Forelimb muscle (tissue), 1 donor: ENCODE measurements at regions not wholly inside any gene's neighbourhood (a gene's known extent, or its start where the extent isn't known, plus 50 kb on each side); places are given as distances from the start of the nearest gene placed in this dataset.
"Not testable (repeated sequence)": the region's sequence is repeated elsewhere in the genome, so short reads cannot be mapped to it uniquely, and the experiment has no call there.

Experiments used
- DNase-seq: peaks from one replicate; pipeline ENCODE4 v3.0.0-alpha.2; 2013; ENCODE audit warnings: low read depth

DNA sequence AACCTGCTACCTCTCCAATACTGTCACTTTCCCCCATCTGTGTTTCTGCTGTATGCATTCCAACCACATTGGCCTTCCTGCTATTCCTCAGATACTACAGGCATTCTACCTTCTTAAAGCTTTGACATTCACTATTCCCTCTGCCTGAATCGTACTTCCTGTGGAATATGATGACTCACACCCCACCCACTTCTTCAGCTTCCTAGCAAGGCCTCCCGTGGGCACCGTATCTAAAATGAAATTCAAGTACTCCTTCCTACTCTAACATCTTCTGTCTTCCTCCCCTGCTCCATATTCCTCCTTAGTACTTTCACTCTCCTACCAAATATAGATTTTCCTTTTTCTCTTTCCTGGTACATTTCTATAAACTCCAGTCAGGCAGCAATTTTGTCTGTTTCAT, 710.4 kb downstream of the RNF144A start:
- no peak for DNase-seq

DNA sequence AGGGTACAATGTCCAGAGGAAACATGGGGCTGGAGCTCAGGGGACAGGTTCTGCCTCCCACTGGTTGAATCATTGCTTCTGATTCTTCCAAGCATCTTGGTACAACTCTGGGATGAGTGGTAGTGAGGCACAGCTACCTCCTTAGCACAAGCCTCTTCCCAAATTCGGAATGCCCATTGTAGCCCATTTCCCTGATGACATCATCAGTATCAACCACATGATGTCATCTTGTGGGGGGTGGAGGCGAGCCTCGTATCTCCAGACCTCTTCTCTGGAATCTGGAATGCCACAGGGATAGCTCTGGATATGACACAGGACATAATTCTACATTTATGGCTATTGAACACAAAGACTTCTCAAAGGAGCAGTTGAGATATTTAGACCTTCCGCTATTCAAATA, 715.2 kb downstream of the RNF144A start:
- DNase-seq, result no peak

DNA sequence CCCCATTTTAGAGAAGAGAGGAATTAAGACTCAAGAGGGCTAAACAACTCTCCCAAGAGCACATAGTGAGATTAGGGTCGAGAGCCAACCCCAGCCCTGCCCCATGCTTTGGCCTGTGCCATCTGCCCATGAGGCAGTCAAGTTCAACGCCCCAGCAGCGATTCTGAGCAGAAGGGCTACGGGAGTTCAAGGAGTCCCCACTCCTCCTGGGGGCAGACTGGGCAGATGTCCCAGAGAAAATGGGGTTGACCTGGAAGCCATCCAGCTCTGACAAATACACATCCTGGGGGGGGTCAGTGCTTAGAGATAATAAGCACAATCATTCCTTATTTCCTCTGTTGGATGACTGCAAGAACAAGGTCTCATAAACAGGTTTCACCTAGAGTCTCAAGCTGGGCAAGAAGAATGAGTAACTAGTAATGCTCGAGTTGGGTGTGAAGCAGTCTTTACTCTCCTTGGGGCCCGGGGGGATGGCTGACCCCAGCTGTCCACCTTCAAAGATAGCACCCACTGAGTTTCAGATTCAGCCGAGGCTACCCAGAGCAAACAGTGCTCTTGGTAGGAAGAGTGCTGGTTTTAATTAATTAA, 716.4 kb downstream of the RNF144A start:
- DNase-seq, result no peak

DNA sequence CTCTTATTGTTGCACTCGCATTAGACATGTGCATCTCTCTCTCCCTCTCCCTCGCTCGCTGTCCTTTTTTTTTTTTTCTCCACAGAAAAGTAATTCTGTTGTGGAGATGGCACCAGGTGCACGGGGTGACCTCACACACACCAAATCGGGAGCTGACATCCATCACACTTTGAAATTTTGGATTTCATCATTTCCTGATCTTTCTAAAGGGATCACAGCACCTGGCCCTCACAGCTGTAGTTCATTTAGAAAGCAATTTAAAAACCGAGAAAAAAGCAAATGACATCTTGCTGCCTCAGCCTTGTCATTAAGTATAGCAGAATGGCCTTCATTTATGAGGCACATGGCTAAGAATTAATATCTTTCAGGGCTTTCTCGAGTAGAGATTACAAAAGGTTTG, 717.2 kb downstream of the RNF144A start:
- no peak for DNase-seq

DNA sequence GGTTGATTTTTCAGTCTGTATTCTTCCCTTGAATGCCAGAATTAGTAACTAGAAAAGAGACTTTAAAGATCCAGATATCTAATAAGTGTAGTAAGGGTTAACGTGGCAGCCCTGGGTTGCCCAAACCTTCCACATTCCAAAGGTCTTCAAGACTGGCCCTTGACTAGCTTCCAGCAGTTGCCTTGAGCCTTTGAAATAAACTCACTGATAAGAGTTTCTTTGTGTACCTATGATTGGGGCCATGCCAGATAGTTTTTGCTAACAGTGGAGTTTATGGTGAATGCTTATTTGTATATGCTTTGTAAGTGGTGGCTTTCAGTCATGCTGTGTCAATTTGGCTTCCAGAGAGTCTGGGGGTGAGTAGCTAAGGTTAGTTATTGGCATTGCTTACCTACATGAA, 722.3 kb downstream of the RNF144A start:
- DNase-seq, result no peak

DNA sequence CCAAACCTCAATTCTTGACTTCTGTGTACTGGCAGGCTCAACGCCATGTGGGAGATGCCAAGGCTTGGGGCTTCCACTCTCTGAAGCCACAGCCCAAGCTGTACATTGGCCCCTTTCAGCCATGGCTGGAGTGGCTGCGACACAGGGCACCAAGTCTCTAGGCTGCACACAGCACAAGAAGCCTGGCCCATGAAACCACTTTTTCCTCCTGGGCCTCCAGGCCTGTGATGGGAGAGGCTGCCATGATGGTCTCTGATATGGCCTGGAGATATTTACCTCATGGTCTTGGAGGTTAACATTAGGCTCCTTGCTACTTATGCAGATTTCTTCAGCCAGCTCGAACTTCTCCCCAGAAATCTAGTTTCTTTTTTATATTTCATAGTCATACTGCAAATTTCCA, 724.1 kb downstream of the RNF144A start:
- not testable (repeated sequence) for DNase-seq

DNA sequence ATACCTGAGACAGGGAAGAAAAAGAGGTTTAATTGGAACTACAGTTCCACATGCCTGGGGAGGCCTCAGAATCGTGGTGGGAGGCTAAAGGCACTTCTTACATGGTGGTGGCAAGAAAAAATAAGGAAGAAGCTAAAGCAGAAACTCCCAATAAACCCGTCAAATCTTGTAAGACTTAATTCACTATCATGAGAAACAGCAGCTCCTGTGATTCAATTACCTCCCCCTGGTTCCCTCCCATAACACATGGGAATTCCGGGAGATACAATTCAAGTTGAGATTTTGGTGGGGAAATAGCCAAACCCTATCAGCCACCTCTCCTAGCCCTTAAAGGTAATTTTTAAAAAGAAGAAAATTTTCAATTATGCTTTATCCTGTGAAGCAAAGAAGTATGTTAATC, 728.8 kb downstream of the RNF144A start:
- DNase-seq, result no peak

DNA sequence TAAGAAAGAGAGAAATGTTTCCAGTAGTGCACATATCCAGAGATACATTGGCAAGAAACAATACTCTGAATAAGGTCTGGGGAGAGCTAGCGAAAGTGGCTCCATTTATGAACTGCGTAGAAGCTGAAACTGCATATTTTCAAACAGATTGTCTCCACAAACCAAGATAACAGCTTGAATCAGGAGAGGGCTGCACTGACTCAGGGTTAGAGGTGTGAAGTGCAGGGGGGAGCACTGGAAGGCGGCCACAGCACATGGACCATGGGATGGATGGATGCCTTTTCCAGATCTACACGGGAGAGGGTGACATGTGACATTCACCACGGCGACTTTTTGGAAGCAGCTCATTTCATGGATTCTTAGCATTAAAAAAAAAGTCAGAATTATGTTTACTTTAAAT, 729.4 kb downstream of the RNF144A start:
- no peak for DNase-seq

DNA sequence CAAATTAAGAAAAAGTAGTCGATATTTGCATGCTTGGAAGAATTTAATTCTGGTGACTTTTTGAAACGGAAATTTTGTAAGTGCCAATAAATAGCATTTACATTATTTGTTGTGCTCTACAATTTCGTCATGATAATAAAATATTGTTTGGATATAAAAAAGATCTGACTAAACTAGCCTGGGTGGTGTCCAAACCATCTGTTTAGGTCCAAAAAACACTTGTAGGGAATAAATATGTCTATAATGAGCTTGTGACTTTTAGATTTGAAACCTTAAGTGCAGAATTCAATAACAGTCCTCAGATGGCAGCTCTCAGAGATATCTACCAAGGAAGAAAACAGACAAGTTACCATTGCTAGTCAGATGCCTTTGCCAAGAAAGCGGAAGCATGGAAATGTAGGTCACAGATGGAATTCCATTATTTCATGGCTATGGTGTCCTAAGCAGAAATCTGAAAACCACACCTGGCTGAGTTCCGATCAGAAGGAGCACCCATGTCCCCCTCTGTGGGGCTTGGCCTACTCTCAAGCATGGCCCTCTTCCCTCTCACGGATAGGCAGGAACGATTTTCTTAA, 731.1 kb downstream of the RNF144A start:
- no peak for DNase-seq

DNA sequence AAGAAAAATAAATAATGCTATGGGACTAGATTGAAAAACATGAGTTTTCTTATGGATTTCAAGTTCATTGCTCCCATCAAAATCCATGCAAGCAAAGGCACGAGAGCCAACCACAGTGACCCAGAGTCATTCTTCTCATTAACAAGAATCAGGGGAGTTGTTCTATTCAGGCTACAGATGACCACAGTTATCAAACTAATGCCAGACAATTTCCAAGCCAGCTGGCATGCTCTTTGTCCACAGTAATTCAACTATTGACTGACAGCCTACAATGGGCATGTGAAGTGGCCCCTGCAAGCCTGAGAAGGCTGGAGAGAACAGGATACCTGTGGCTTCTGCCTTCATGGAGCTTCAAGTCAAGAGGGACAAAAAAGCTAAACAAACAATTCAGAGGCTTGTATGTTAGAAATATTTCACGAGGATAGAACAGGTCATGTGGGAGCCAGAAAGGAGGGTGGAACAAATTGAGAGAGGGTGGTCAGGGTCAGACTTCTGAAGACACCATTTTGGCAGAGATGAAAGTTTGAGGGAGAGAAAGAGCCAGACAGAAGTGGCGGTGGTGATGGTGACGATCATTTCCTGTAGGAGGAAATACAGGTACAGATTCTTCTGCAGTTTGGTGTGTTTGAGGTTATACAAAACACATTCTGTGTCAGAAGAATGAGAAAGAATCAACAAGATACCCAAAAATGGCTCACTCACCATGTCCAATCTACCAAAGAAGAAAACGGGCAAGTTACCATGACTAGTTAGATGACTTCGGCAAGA, 732.4 kb downstream of the RNF144A start:
- DNase-seq, result no peak

DNA sequence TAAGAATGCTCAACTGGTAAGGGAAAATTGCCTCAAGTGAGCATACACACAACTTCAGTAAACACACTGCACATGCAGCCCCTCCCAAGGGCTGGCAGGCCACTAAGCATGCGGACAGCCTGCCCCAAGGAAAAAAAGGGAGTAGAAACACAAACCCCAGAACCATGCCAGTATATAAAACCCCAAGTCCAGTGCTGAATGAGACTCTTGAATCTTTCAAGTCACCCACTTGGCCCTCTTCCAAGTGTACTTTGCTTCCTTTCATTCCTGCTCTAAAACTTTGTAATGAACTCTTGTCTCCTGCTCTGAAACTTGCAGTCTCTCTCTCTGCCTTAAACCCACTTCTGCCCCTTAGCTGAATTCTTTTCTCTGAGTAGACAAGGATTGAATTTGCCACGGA, 736.4 kb downstream of the RNF144A start:
- DNase-seq, result no peak

DNA sequence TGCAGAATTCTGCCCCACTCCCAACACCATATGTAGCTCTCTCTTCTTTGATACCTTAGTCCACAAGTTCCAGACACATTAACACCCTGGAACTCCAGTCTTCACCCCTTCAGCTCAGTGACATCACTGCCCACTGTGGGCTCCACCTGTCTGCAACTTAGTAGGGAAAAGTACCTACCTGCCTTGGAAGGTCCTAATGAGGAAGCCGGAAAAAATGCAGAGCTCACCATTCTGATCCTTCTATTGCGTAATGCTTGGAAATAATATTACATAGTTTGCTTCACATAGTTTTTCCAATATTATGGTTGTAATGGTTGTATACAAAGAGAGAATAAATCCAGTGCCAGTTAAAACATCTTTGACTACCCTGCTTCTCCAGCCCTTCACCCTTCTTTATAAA, 738.4 kb downstream of the RNF144A start:
- DNase-seq, result no peak

DNA sequence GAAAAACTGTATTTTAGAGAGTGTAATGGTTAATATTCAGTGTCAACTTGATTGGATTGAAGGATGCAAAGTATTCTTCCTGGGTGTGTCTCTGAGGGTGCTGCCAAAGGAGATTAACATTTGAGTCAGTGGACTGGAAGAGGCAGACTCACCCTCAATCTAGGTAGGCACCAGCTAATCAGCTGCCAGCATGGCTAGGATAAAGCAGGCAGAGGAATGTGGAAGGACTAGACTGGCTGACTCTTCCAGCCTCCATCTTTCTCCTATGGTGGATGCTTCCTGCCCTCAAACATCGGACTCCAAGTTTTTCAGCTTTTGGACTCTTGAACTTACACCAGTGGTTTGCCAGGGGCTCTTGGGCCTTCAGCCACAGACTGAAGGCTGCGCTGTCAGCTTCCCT, 740.3 kb downstream of the RNF144A start:
- not testable (repeated sequence) for DNase-seq

DNA sequence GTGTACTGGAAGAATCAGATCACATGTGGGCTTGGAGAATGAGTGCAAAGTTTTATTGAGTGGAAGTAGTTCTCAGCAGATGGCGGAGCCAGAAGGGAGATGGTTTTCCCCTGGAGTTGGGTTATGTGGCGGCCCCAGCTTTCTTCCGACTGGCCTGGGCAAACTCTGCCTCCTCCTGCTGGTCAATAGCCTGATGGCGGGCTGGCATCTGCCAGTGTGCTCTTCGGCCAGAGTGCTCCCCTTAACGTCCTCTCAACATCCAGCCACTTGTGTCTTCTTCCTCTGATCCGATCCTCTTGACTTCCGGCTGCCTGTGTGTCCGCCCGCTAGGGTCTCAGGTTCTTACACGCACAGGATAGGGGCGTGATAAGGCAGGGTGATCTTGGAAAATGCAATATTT, 741.3 kb downstream of the RNF144A start:
- no peak for DNase-seq

DNA sequence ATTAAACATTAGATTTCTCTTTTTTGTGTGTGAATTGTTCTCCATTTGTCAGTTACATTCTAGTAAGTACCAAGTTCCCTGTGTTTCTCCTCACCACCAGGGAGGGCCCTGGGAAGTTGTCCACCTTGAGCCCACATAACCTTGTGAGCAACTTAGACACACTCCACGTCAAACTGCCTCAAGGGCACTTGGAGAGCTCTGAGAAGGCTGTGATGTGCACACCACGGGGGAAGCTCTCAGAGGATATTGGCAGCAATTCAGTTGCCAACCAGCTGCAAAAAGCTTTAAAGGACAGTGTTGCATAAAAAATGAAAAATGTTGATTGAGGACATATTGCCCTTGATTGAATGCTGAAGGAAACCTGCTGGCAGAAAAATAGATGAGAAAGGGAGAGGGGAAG, 743.6 kb downstream of the RNF144A start:
- DNase-seq, result no peak

DNA sequence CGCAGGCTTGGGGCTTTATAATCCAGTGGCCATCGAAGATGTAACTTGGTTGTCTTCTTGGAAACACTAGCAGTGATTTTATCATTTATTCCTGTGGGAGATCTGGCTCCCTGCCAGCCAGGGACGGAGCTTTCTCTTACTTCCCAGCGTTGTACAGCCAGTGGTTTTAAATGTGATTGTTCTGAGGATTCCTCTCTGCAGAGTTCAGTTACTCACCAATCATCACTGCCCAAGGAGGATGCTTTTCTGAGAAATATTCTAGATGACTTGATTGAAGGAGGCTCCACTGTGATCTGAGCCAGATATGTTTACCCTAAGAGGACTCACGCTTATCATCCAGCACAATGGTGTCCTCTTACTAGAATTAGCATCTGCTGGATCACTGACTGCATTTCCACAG, 744.3 kb downstream of the RNF144A start:
- DNase-seq, result no peak

DNA sequence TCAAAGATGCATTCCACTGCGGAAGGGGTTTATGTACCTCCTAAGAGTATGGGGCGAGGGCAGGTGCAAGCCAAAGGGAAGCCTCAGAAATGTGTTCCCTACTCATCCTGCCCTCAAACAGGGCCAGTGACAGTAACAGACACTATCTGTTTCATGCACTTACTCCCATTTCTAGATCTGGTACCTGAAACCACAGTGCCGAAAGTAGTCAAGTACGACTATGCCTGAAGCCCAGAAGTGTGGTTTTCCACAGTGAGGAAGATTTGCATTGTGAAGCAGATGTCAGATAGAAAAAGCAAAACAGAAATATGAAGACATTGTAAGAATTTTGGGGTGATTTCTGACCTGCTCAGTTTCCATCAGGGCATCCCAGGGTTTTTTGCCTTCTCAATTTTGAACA, 748.7 kb downstream of the RNF144A start:
- no peak for DNase-seq

DNA sequence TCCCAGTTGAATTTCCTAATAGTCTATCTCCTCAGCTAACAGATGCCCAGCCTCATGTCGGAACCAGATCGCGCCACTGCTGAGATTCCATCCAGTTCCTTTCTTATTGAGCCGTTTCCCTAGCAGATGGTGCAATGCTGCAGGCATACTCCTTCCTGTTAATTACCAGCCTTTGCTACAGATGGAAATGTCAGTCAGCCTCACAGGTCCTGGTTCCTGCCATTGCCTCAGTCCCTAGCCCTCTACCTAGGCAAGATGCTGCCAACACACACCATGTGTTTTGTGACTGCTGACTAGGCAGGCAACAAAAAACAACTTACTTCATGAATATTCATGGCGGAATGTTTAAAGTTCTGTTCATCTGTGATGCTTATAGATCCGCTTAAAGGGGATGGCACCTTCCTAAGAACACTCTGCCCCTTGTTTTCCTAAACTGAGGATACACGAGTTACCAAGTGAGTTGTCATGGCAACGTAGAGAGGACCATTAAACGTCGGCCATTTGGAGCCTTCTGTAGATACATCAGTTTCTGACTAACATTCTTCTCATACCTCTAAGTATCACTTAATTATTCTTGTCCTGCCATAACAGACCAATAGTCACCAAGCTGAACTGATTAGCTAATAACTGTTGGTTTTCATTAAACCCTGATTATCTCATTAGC, 749.5 kb downstream of the RNF144A start:
- no peak for DNase-seq

DNA sequence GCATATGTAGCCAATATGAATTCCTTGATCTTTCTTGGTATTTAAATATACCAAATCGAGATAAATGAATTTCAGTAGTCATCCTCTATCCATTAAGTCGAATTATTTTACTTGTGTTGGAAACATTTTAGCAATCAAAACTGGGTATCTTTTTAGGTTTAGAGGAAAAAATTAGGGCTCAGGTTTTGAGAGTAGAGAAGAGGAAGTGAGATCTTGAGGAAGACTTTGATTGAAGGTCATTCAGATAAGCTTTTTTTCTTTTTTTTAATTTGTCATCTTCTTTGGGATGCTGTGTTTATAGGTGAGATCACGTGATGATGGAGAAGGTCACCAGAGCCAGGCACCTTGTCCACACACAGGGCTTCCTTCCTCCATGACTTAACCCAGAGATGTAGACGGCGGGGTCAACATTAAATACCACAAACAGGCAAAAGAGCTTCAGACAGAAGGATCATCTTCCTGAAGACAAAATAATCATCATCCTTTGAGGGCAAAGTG, 750.1 kb downstream of the RNF144A start:
- no peak for DNase-seq

DNA sequence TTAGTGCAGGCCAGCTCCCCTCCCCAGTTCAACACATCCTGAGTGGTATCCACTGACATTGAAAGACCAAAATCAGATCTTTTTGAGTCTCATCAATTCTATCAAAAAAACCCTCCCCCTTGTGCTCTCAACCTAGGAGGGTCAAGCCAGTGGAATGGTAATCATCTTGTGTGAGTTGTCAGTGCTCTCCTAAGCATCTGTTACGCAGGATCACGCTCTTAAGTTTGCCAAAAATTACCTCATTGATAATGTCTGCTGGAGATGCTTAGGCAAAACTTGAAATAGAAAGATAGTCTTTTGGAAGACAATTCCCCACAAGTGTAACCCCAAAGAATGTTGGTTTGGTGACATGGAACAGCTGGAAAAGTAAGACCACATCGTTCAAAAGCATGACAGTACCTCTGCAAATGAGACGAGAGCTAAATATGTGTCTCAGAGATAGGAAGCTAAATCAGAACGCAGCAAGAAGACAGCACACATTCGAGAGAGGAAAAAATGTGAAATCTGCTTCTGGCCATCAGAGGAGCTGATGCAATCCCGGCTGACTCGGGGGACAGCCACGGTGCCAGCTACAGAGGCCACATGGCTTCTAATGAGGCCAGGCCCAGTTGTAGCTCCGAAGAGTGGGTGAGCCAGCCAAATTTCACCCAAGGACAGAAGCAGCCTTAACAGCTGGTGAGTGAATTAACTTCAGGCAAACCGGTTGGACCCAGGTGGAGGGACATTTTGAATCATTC, 753.9 kb downstream of the RNF144A start:
- no peak for DNase-seq

DNA sequence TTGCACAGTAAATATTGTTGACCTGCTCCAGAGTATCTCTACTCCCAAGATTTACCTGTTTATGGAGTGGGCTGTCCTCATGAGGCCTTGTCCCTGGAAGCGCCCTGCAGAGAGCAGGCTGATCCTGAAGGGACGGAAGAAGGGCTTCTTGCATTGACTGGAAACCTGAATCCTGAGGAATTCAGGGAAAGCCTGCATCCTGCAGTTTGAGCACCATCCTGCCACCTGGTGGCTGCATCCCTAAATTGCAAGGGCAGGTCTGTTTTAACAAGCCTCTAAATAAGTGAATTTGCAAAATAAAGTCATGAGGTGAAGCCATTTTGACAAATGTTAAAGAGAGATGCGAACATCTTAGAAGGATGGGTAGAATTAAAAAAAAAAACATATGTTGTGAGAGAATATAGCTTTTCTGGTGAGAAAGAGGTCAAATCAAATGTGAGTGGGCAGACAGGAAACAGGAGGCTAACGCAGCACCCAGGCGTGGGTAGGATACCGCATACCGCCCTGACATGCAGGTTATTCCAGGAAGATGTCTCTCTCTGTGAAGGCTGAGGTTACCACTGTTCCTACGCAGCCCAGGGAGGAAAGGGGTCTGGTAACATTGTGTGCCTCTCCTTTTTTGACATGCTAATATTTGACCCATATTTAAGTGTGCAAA, 754.9 kb downstream of the RNF144A start:
- DNase-seq, result no peak

DNA sequence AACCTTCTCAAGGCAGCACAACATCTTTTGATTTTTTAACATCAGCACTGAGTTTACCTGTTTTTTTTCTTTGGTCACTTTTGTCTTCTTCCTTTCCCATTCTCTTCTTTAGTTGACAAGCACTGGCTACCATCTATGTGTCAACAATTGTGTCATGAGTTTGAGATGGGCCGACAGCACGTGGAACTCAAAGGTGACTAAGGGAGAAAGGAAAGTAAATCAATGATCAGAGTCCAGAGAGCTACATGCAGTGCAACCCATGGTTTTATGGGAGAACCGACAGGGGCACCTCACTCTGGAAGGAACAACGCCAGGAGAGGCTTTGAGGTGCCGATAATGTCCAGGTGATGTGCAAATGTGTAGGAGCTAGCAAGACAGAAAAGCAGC, 755.5 kb downstream of the RNF144A start:
- no peak for DNase-seq
